PC-3 (cell line): ENCODE measurements at regions not wholly inside any gene's neighbourhood (a gene's known extent, or its start where the extent isn't known, plus 50 kb on each side); places are given as distances from the start of the nearest gene placed in this dataset.

Experiments used
- ATAC-seq: fragments of 200-7000 bp; cut with Tn5 transposase; 2 replicates; pipeline ENCODE4 v1.9.1; 2020; ENCODE audit warnings: mild to moderate bottlenecking, moderate library complexity
- BruUV-seq: library from RNA; stranded (reverse); fragments of 400-500 nt; replicated peaks from 2 replicates; lab custom pipeline; 2021; lab: Mats Ljungman, UMichigan
- CTCF ChIA-PET: fragments of 300-600 bp; sonication (Branson Sonifier 250); formaldehyde crosslinking; loops from one replicate; lab custom pipeline; 2022; ENCODE audit warnings: antibody characterized with exemption; lab: Charles Lee
- POLR2A ChIA-PET: fragments of 300-600 bp; sonication (Branson Sonifier 250); formaldehyde crosslinking; loops from one replicate; lab custom pipeline; 2022; ENCODE audit warnings: antibody characterized with exemption; ENCODE audit not compliant: unreplicated experiment; lab: Charles Lee
- DNase-seq: peaks from one replicate; pipeline ENCODE4 v3.0.0-alpha.2; 2015
- H2AFZ ChIP-seq: fragments of 300-600 bp; sonication (generic); 2 replicates; pipeline ENCODE4 v1.6.0; 2016; ENCODE audit warnings: antibody characterized with exemption, low read length
- H3F3A ChIP-seq: fragments of 300-600 bp; sonication (generic); one replicate; pipeline ENCODE4 v1.6.0; 2017; ENCODE audit warnings: antibody characterized with exemption, low read length, control low read depth, mild to moderate bottlenecking; ENCODE audit not compliant: unreplicated experiment
- H3K27ac ChIP-seq: fragments of 300-600 bp; sonication (generic); 2 replicates; pipeline ENCODE4 v1.5.1; 2016; ENCODE audit warnings: mild to moderate bottlenecking, low read length
- H3K27me3 ChIP-seq: fragments of 300-600 bp; sonication (generic); 2 replicates; pipeline ENCODE4 v1.6.1; 2016; ENCODE audit warnings: low read length, mixed read lengths
- H3K36me3 ChIP-seq: fragments of 300-600 bp; sonication (generic); 2 replicates; pipeline ENCODE4 v1.6.1; 2016; ENCODE audit warnings: low read depth, mixed run types, low read length, mixed read lengths
- H3K4me1 ChIP-seq: fragments of 300-600 bp; sonication (generic); 2 replicates; pipeline ENCODE4 v1.5.1; 2016; ENCODE audit warnings: low read length; ENCODE audit not compliant: insufficient read depth
- H3K4me2 ChIP-seq: fragments of 300-600 bp; sonication (generic); 2 replicates; pipeline ENCODE4 v1.6.0; 2016; ENCODE audit warnings: low read length
- H3K4me3 ChIP-seq: fragments of 300-600 bp; sonication (generic); 2 replicates; pipeline ENCODE4 v1.5.1; 2016; ENCODE audit warnings: mild to moderate bottlenecking, low read length, mixed read lengths
- H3K79me2 ChIP-seq: fragments of 300-600 bp; sonication (generic); 2 replicates; pipeline ENCODE4 v1.6.1; 2017; ENCODE audit warnings: low read length, mixed read lengths
- H3K9ac ChIP-seq: fragments of 300-600 bp; sonication (generic); 2 replicates; pipeline ENCODE4 v1.6.0; 2016; ENCODE audit warnings: mild to moderate bottlenecking, low read length
- H3K9me2 ChIP-seq: fragments of 300-600 bp; sonication (generic); replicated peaks from 2 replicates; pipeline ENCODE4 v1.6.1; 2016; ENCODE audit warnings: mixed run types, low read length, mixed read lengths
- H3K9me3 ChIP-seq: fragments of 300-600 bp; sonication (generic); 2 replicates; pipeline ENCODE4 v1.6.1; 2016; ENCODE audit warnings: low read length, mixed read lengths
- H4K20me1 ChIP-seq: fragments of 300-600 bp; sonication (generic); 2 replicates; pipeline ENCODE4 v1.6.1; 2016; ENCODE audit warnings: low read length, mixed read lengths
- EZH2 ChIP-seq: fragments of 300-600 bp; sonication (generic); IDR thresholded peaks from one replicate; pipeline ENCODE4 v1.6.1; 2017; ENCODE audit warnings: antibody characterized with exemption, mild to moderate bottlenecking, low read length; ENCODE audit not compliant: unreplicated experiment
- EZH2phosphoT487 ChIP-seq: fragments of 300-600 bp; sonication (generic); IDR thresholded peaks from 2 replicates; pipeline ENCODE4 v1.6.1; 2018; ENCODE audit warnings: mild to moderate bottlenecking, antibody characterized with exemption, low read length, borderline replicate concordance
- intact Hi-C: fragments of 100-400 bp; cut with micrococcal nuclease; formaldehyde crosslinking; loops from 2 replicates; pipeline ENCODE4 v1.9.0; 2023
- TF ChIP-seq, protein P1 (sequence below): fragments of 300-600 bp; sonication (generic); conservative IDR thresholded peaks from 2 replicates; pipeline ENCODE4 v1.5.1; 2017; ENCODE audit warnings: antibody characterized with exemption, low read depth, mild to moderate bottlenecking, low read length

DNA sequence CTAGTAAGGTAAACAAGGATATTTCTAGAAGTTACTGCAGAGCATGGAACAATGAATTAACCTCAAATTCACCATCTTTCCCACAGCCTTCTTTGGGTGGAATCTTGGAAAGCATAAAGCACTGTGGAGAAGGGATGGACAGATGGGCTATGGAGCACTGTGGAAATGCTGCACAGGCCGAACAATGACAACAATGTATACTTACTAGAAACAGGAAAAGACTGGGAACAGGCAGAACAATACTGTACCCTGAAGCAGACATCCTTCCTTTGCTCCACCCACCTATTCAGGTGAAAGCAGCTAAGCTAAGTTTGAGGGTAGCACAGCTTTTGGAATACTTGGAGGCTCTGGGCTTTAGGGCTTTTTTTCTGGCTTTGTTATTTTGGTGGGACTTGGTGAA is 250.6 kb upstream of the KLF8 start:
- Histone ChIP-seq H3K9me2 (no peaks in the 10 kb centered on the region), H3K79me2 (no peaks in the 10 kb centered on the region), H3K27ac (no peak overlapping the region), H3K36me3 (no peaks in the 10 kb centered on the region), H3K9ac (no peak overlapping the region), H3K4me1 (no peaks in the 10 kb centered on the region), H4K20me1 (no peaks in the 10 kb centered on the region), H3K4me3 (no peak overlapping the region), H3F3A (no peaks in the 10 kb centered on the region), H3K4me2 (no peak overlapping the region), H2AFZ (no peak overlapping the region), H3K27me3 (no peaks in the 10 kb centered on the region), H3K9me3 (no peaks in the 10 kb centered on the region)
- ChIA-PET POLR2A (no interaction called here), CTCF (no interaction called here)
- no peak for DNase-seq
- ATAC-seq = no peak
- TF ChIP-seq EZH2phosphoT487 (no peak), EZH2 (no peak)
- TF ChIP-seq, protein P1, sequence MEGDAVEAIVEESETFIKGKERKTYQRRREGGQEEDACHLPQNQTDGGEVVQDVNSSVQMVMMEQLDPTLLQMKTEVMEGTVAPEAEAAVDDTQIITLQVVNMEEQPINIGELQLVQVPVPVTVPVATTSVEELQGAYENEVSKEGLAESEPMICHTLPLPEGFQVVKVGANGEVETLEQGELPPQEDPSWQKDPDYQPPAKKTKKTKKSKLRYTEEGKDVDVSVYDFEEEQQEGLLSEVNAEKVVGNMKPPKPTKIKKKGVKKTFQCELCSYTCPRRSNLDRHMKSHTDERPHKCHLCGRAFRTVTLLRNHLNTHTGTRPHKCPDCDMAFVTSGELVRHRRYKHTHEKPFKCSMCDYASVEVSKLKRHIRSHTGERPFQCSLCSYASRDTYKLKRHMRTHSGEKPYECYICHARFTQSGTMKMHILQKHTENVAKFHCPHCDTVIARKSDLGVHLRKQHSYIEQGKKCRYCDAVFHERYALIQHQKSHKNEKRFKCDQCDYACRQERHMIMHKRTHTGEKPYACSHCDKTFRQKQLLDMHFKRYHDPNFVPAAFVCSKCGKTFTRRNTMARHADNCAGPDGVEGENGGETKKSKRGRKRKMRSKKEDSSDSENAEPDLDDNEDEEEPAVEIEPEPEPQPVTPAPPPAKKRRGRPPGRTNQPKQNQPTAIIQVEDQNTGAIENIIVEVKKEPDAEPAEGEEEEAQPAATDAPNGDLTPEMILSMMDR = no peak
- no TSS peak for BruUV-seq
- intact Hi-C loops = no loop called here

DNA sequence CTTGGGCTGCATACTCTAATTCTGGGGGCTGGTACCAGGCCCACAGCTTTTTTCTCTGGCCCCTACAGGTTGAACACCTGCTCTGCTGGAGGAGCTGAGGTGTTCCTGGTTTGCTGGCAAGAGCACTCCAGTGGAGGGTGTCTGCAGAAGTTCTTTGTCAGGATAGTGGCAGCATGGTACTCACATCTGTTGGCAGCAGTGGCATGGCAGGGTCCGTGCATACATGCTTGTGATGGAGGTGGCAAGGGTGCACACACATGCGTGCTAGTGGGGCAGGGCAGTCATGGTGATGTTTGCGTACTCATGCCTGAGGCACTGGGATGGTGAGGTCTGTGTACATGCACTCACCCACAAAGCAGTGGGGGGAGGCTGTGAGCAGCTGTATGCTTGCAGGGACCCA is 235.5 kb upstream of the KLF8 start:
- TF ChIP-seq EZH2phosphoT487 (no peak), EZH2 (no peak)
- TF ChIP-seq, protein P1 = no peak
- Histone ChIP-seq H3K4me1 (no peaks in the 10 kb centered on the region), H3F3A (no peaks in the 10 kb centered on the region), H3K9me2 (no peaks in the 10 kb centered on the region), H3K79me2 (no peaks in the 10 kb centered on the region), H3K27ac (no peak overlapping the region), H3K9me3 (no peaks in the 10 kb centered on the region), H3K9ac (no peak overlapping the region), H3K36me3 (no peaks in the 10 kb centered on the region), H3K4me3 (no peak overlapping the region), H4K20me1 (no peaks in the 10 kb centered on the region), H2AFZ (no peak overlapping the region), H3K27me3 (no peaks in the 10 kb centered on the region), H3K4me2 (no peak overlapping the region)
- intact Hi-C loops = no loop called here
- DNase-seq = no peak
- POLR2A ChIA-PET = no interaction called here
- BruUV-seq = no TSS peak
- ATAC-seq = no peak
- CTCF ChIA-PET = no interaction called here

DNA sequence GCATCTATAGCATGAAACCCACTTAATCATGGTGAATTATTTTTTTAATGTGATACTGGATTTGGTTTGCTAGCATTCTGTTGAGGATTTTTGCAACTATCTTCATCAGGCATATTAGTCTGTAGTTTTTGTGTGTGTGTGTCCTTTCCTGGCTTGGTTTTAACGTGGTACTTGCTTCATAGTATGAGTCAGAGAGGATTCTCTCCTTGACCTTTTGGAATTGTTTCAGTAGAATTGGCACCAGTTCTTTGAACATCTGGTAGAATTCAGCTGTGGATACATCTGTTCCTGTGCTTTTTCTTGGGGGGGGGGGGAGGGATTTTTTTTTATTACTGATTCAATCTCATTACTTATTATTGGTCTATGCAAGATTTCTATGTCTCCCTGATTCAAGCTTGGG is 232.0 kb upstream of the KLF8 start:
- H3K9me3 ChIP-seq = no peaks in the 10 kb centered on the region
- H3K79me2 ChIP-seq = no peaks in the 10 kb centered on the region
- no peaks in the 10 kb centered on the region for H3K27me3 ChIP-seq
- no peak overlapping the region for H2AFZ ChIP-seq
- BruUV-seq = no TSS peak
- no peaks in the 10 kb centered on the region for H4K20me1 ChIP-seq
- no peaks in the 10 kb centered on the region for H3K36me3 ChIP-seq
- ATAC-seq = no peak
- no peak overlapping the region for H3K4me3 ChIP-seq
- H3K9me2 ChIP-seq = no peaks in the 10 kb centered on the region
- H3F3A ChIP-seq = no peaks in the 10 kb centered on the region
- H3K9ac ChIP-seq = no peak overlapping the region
- TF ChIP-seq EZH2phosphoT487 = no peak
- ChIA-PET POLR2A (no interaction called here), CTCF (no interaction called here)
- intact Hi-C loops = no loop called here
- no peaks in the 10 kb centered on the region for H3K4me1 ChIP-seq
- H3K27ac ChIP-seq = no peak overlapping the region
- no peak for DNase-seq
- no peak overlapping the region for H3K4me2 ChIP-seq
